DOHH2 (cell line): ENCODE measurements at regions not wholly inside any gene's neighbourhood (a gene's known extent, or its start where the extent isn't known, plus 50 kb on each side); places are given as distances from the start of the nearest gene placed in this dataset.

Experiments used
- H3F3A ChIP-seq: fragments of 200-600 bp; sonication (generic), shearing (Covaris generic); 2 replicates; pipeline ENCODE4 v1.6.0; 2016; ENCODE audit warnings: antibody characterized with exemption, mild to moderate bottlenecking; ENCODE audit not compliant: control insufficient read depth, insufficient read depth
- H3K27ac ChIP-seq: fragments of 200-600 bp; sonication (generic); 2 replicates; pipeline ENCODE4 v1.5.1; 2014; ENCODE audit warnings: low read depth, mild to moderate bottlenecking, low read length, moderate library complexity
- H3K27me3 ChIP-seq: fragments of 200-600 bp; sonication (generic); 2 replicates; pipeline ENCODE4 v1.6.1; 2014; ENCODE audit warnings: mild to moderate bottlenecking, low read length, mixed read lengths; ENCODE audit not compliant: control insufficient read depth
- H3K36me3 ChIP-seq: fragments of 200-600 bp; sonication (generic); 2 replicates; pipeline ENCODE4 v1.6.1; 2014; ENCODE audit warnings: mild to moderate bottlenecking, low read length, moderate library complexity, mixed read lengths; ENCODE audit not compliant: control insufficient read depth
- H3K4me1 ChIP-seq: fragments of 200-600 bp; sonication (generic); 2 replicates; pipeline ENCODE4 v1.6.1; 2014; ENCODE audit warnings: mild to moderate bottlenecking, low read length, mixed read lengths; ENCODE audit not compliant: control insufficient read depth
- H3K4me2 ChIP-seq: fragments of 200-600 bp; sonication (generic); 2 replicates; pipeline ENCODE4 v1.6.0; 2014; ENCODE audit warnings: mild to moderate bottlenecking, low read length, moderate library complexity
- H3K4me3 ChIP-seq: fragments of 200-600 bp; sonication (generic); 2 replicates; pipeline ENCODE4 v1.5.1; 2014; ENCODE audit warnings: mild to moderate bottlenecking, low read length, mixed read lengths
- H3K79me2 ChIP-seq: fragments of 200-600 bp; sonication (generic); 2 replicates; pipeline ENCODE4 v1.6.1; 2014; ENCODE audit warnings: mild to moderate bottlenecking, low read length, mixed read lengths; ENCODE audit not compliant: control insufficient read depth
- H3K9me2 ChIP-seq: fragments of 200-600 bp; sonication (generic); replicated peaks from 2 replicates; pipeline ENCODE4 v1.6.1; 2014; ENCODE audit warnings: mild to moderate bottlenecking, low read length, mixed read lengths; ENCODE audit not compliant: control insufficient read depth
- H3K9me3 ChIP-seq: fragments of 200-600 bp; sonication (generic); 2 replicates; pipeline ENCODE4 v1.6.1; 2014; ENCODE audit warnings: antibody characterized with exemption, low read length, mixed read lengths; ENCODE audit not compliant: control insufficient read depth, insufficient read depth
- H4K20me1 ChIP-seq: fragments of 200-600 bp; sonication (generic); 2 replicates; pipeline ENCODE4 v1.6.0; 2014; ENCODE audit warnings: low read depth, mild to moderate bottlenecking, antibody characterized with exemption, low read length, moderate library complexity; ENCODE audit not compliant: control insufficient read depth, insufficient read depth
- CTCF ChIP-seq: fragments of 200-600 bp; sonication (generic); IDR thresholded peaks from one replicate; pipeline ENCODE4 v1.5.1; 2014; ENCODE audit warnings: antibody characterized with exemption, mild to moderate bottlenecking, low read depth, low read length; ENCODE audit not compliant: poor library complexity, severe bottlenecking
- EZH2phosphoT487 ChIP-seq: fragments of 200-600 bp; sonication (generic); IDR thresholded peaks from 2 replicates; pipeline ENCODE4 v1.6.1; 2017; ENCODE audit warnings: borderline replicate concordance, mild to moderate bottlenecking, antibody characterized with exemption, low read length, moderate library complexity, mixed read lengths

DNA sequence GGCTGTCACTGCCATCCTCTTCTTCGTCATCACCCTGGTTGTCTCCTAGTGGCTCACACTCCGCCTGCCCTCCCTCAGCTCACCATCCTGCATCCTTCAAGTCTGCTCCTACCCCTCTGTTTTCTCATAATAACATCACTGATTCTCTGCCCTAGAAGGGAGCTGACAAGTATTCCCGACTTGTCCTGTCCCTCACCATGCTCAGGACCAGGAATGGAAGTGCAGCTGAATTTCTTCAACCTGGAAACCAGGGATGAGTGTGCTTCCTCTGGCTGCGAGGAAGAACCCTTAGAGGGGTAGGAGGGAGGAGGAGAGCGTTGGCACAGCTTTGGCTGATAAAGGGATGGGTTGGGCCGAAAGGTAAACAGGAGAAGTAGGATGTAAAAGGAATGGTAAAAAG lies 174.8 kb upstream of the GPR26 start:
- H3K27ac ChIP-seq: no peak overlapping the region
- TF ChIP-seq EZH2phosphoT487 (no peak), CTCF (no peak)
- no peaks in the 10 kb centered on the region for H4K20me1 ChIP-seq
- no peaks in the 10 kb centered on the region for H3K36me3 ChIP-seq
- no peaks in the 10 kb centered on the region for H3K4me1 ChIP-seq
- no peaks in the 10 kb centered on the region for H3K9me2 ChIP-seq
- no peak overlapping the region for H3K4me2 ChIP-seq
- H3K27me3 ChIP-seq: no peaks in the 10 kb centered on the region
- no peaks in the 10 kb centered on the region for H3K9me3 ChIP-seq
- H3K79me2 ChIP-seq: no peaks in the 10 kb centered on the region
- no peak overlapping the region for H3K4me3 ChIP-seq
- no peaks in the 10 kb centered on the region for H3F3A ChIP-seq

DNA sequence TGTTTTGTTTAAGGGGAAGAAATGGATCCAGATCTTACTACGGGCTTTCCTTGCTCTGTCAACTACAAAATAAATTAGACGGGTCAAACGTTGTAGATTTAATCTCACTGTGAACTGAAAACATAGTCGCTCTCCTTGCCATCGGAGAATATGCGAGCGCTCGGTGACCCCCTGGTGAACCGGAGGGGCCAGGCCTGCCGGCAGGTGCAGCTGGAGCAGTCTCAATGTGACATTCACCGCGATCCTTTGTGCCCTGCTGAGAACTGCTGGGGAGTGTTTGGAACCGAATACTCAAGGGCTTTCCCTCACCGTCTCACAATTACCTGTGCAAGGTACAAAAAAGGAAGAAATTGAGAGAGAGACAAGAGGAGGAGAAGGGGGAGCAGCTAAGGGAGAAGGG lies 174.1 kb upstream of the GPR26 start:
- Histone ChIP-seq H3K4me1 (no peaks in the 10 kb centered on the region), H3K4me2 (no peak overlapping the region), H3F3A (no peaks in the 10 kb centered on the region), H3K27me3 (no peaks in the 10 kb centered on the region), H3K27ac (no peak overlapping the region), H3K79me2 (no peaks in the 10 kb centered on the region), H3K9me3 (no peaks in the 10 kb centered on the region), H3K36me3 (no peaks in the 10 kb centered on the region), H3K4me3 (no peak overlapping the region), H4K20me1 (no peaks in the 10 kb centered on the region), H3K9me2 (no peaks in the 10 kb centered on the region)
- TF ChIP-seq CTCF (no peak), EZH2phosphoT487 (no peak)

GRCh38 chr10:123494301-123494808 lies 171.8 kb upstream of the GPR26 start:
- H3K79me2 ChIP-seq: no peaks in the 10 kb centered on the region
- no peak overlapping the region for H3K4me3 ChIP-seq
- H3K9me3 ChIP-seq: no peaks in the 10 kb centered on the region
- no peak for TF ChIP-seq EZH2phosphoT487
- TF ChIP-seq CTCF: no peak
- no peak overlapping the region for H3K4me2 ChIP-seq
- no peaks in the 10 kb centered on the region for H3F3A ChIP-seq
- H3K4me1 ChIP-seq: no peaks in the 10 kb centered on the region
- no peaks in the 10 kb centered on the region for H3K27me3 ChIP-seq
- no peaks in the 10 kb centered on the region for H3K36me3 ChIP-seq
- no peaks in the 10 kb centered on the region for H3K9me2 ChIP-seq
- no peak overlapping the region for H3K27ac ChIP-seq
- no peaks in the 10 kb centered on the region for H4K20me1 ChIP-seq
